ENCODE measurements at regions not wholly inside any gene's neighbourhood (a gene's known extent, or its start where the extent isn't known, plus 50 kb on each side); places are given as distances from the start of the nearest gene placed in this dataset.

- Histone ChIP-seq H3K36me3 (no peaks in the 10 kb centered on the region), H3K4me1 (replicated peaks) (no peaks in the 10 kb centered on the region), H3K27me3 (replicated peaks; ENCODE audit: insufficient read depth) (no peaks in the 10 kb centered on the region), H3K9me3 (no peaks in the 10 kb centered on the region), H3K27ac (no peak overlapping the region), H3K4me3 (no peak overlapping the region)
- intact Hi-C loops (cut with DNase I), result loop anchor here (5.0 to 10.0 kb wide), 2 partner anchors 139 to 908 kb away; no protein-coding TSS in a partner anchor
- whole genome bisulfite sequencing, result 26% methylated on average over 3 of the region's 3 CpGs
- DNase-seq (ENCODE audit: low spot score), result no peak
- TF ChIP-seq POLR2AphosphoS5 (IDR thresholded peaks at IDR 0.05) (no peak), POLR2A (IDR thresholded peaks at IDR 0.05) (no peak)
- TF ChIP-seq, protein P1, sequence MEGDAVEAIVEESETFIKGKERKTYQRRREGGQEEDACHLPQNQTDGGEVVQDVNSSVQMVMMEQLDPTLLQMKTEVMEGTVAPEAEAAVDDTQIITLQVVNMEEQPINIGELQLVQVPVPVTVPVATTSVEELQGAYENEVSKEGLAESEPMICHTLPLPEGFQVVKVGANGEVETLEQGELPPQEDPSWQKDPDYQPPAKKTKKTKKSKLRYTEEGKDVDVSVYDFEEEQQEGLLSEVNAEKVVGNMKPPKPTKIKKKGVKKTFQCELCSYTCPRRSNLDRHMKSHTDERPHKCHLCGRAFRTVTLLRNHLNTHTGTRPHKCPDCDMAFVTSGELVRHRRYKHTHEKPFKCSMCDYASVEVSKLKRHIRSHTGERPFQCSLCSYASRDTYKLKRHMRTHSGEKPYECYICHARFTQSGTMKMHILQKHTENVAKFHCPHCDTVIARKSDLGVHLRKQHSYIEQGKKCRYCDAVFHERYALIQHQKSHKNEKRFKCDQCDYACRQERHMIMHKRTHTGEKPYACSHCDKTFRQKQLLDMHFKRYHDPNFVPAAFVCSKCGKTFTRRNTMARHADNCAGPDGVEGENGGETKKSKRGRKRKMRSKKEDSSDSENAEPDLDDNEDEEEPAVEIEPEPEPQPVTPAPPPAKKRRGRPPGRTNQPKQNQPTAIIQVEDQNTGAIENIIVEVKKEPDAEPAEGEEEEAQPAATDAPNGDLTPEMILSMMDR (IDR thresholded peaks at IDR 0.05), result no peak
These were observed 913.9 kb upstream of the NR2F2 start for GRCh38 chr15:95416576-95416975.

DNA sequence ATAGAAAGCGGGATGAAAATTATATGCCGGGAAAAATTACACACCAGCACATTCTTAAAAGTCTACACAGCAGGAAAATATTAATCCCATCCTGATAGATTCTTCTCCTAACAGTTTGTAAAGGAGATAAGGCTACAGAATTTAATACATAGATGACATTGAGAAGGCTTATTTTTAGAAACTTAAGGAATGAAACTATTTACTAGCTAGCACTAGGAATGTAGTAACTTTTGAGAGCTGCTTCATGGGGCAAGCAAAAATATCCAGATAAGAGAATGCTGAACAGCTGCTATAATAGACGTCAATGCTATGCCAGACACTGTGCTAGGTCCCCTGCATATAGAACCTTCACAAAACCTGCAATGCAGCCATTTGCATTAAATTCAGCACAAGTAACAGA lies 912.7 kb upstream of the NR2F2 start:
- H3K4me1 ChIP-seq (replicated peaks), result no peaks in the 10 kb centered on the region
- DNase-seq (ENCODE audit: low spot score), result no peak
- no peak overlapping the region for H3K4me3 ChIP-seq
- H3K27me3 ChIP-seq (replicated peaks; ENCODE audit: insufficient read depth), result no peaks in the 10 kb centered on the region
- 69% methylated on average over 3 of the region's 3 CpGs for WGBS
- TF ChIP-seq, protein P1 (IDR thresholded peaks at IDR 0.05), result no peak
- TF ChIP-seq POLR2A (IDR thresholded peaks at IDR 0.05) (no peak), POLR2AphosphoS5 (IDR thresholded peaks at IDR 0.05) (no peak)
- H3K27ac ChIP-seq, result no peak overlapping the region
- intact Hi-C loops (cut with DNase I), result loop anchor here (5.0 to 10.0 kb wide), 2 partner anchors 140 to 907 kb away; no protein-coding TSS in a partner anchor
- no peaks in the 10 kb centered on the region for H3K36me3 ChIP-seq
- H3K9me3 ChIP-seq, result no peaks in the 10 kb centered on the region

DNA sequence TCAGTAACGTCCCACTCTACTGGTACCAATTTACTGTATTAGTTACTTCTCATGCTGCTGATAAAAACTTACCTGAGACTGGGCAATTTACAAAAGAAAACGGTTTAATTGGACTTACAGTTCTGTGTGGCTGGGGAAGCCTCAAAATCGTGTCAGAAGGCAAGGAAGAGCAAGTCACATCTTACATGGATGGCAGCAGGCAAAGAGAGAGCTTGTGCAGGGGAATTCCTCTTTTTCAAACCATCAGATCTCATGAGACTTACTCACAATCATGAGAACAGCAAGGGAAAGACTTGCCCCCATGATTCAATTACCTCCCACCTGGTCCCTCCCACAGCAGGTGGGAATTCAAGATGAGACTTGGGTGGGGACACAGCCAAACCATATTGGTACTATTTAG lies 908.2 kb upstream of the NR2F2 start:
- H3K36me3 ChIP-seq, result no peaks in the 10 kb centered on the region
- intact Hi-C loops (cut with DNase I), result no loop called here
- WGBS, result 70% methylated on average over 3 of the region's 3 CpGs
- H3K4me1 ChIP-seq (replicated peaks), result no peaks in the 10 kb centered on the region
- no peaks in the 10 kb centered on the region for H3K9me3 ChIP-seq
- H3K4me3 ChIP-seq, result no peak overlapping the region
- TF ChIP-seq, protein P1 (IDR thresholded peaks at IDR 0.05), result no peak
- no peak for TF ChIP-seq POLR2AphosphoS5 (IDR thresholded peaks at IDR 0.05)
- no peak for TF ChIP-seq POLR2A (IDR thresholded peaks at IDR 0.05)
- no peak for DNase-seq (ENCODE audit: low spot score)
- H3K27ac ChIP-seq, result no peak overlapping the region
- no peaks in the 10 kb centered on the region for H3K27me3 ChIP-seq (replicated peaks; ENCODE audit: insufficient read depth)

DNA sequence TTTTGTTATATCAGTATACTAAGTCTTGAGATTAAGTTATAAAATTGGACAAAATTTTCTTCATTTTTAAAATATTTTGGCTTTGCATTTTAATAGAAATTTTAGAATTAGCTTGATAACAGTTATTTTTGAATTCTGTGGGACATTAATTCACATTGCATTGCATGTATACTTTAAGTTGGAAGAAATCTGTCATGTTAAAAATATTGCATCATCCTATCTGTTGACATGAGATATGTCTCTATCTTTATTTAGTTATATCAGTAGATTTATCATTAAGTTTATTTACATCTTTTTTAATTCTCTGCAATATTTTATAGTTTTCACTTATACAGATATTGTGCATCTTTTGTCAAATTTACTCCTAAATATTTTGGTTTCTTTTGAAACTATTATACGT lies 904.6 kb upstream of the NR2F2 start:
- H3K4me3 ChIP-seq, result no peak overlapping the region
- intact Hi-C loops (cut with DNase I), result no loop called here
- no peak for DNase-seq (ENCODE audit: low spot score)
- no peak for TF ChIP-seq POLR2A (IDR thresholded peaks at IDR 0.05)
- TF ChIP-seq, protein P1 (IDR thresholded peaks at IDR 0.05), result no peak
- no peak for TF ChIP-seq POLR2AphosphoS5 (IDR thresholded peaks at IDR 0.05)
- H3K36me3 ChIP-seq, result no peaks in the 10 kb centered on the region
- 100% methylated on average over 1 of the region's 1 CpG for WGBS
- no peaks in the 10 kb centered on the region for H3K4me1 ChIP-seq (replicated peaks)
- no peak overlapping the region for H3K27ac ChIP-seq
- no peaks in the 10 kb centered on the region for H3K9me3 ChIP-seq
- no peaks in the 10 kb centered on the region for H3K27me3 ChIP-seq (replicated peaks; ENCODE audit: insufficient read depth)

GRCh38 chr15:95429345-95429744 lies 901.2 kb upstream of the NR2F2 start:
- Histone ChIP-seq H3K27ac (no peak overlapping the region), H3K4me1 (replicated peaks) (no peaks in the 10 kb centered on the region), H3K4me3 (no peak overlapping the region), H3K9me3 (no peaks in the 10 kb centered on the region), H3K36me3 (no peaks in the 10 kb centered on the region), H3K27me3 (replicated peaks; ENCODE audit: insufficient read depth) (no peaks in the 10 kb centered on the region)
- TF ChIP-seq POLR2AphosphoS5 (IDR thresholded peaks at IDR 0.05), result peak; percentile 29
- no peak for TF ChIP-seq POLR2A (IDR thresholded peaks at IDR 0.05)
- TF ChIP-seq, protein P1 (IDR thresholded peaks at IDR 0.05), result no peak
- DNase-seq (ENCODE audit: low spot score), result no peak
- WGBS, result 71% methylated on average over 4 of the region's 4 CpGs
- intact Hi-C loops (cut with DNase I), result no loop called here
